ENCODE measurements at regions not wholly inside any gene's neighbourhood (a gene's known extent, or its start where the extent isn't known, plus 50 kb on each side); places are given as distances from the start of the nearest gene placed in this dataset.

GRCh38 chr12:67211494-67211893 lies 57.7 kb upstream of the CAND1 start:
- no peaks in the 10 kb centered on the region for H3K9me3 Mint-ChIP-seq
- no peak for ATAC-seq
- no peaks in the 10 kb centered on the region for H3K36me3 Mint-ChIP-seq
- TF ChIP-seq, protein P1, sequence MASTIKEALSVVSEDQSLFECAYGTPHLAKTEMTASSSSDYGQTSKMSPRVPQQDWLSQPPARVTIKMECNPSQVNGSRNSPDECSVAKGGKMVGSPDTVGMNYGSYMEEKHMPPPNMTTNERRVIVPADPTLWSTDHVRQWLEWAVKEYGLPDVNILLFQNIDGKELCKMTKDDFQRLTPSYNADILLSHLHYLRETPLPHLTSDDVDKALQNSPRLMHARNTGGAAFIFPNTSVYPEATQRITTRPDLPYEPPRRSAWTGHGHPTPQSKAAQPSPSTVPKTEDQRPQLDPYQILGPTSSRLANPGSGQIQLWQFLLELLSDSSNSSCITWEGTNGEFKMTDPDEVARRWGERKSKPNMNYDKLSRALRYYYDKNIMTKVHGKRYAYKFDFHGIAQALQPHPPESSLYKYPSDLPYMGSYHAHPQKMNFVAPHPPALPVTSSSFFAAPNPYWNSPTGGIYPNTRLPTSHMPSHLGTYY (CRISPR knock-in tag; IDR thresholded peaks at IDR 0.05): no peak
- TF ChIP-seq, protein P2, sequence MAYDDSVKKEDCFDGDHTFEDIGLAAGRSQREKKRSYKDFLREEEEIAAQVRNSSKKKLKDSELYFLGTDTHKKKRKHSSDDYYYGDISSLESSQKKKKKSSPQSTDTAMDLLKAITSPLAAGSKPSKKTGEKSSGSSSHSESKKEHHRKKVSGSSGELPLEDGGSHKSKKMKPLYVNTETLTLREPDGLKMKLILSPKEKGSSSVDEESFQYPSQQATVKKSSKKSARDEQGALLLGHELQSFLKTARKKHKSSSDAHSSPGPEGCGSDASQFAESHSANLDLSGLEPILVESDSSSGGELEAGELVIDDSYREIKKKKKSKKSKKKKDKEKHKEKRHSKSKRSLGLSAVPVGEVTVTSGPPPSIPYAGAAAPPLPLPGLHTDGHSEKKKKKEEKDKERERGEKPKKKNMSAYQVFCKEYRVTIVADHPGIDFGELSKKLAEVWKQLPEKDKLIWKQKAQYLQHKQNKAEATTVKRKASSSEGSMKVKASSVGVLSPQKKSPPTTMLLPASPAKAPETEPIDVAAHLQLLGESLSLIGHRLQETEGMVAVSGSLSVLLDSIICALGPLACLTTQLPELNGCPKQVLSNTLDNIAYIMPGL (CRISPR knock-in tag; IDR thresholded peaks at IDR 0.05): no peak
- TF ChIP-seq TCF7 (CRISPR knock-in tag; IDR thresholded peaks at IDR 0.05; ENCODE audit: low read depth): no peak
- no peak for TF ChIP-seq SMAD4 (CRISPR knock-in tag; IDR thresholded peaks at IDR 0.05)
- TF ChIP-seq ZNF121 (CRISPR knock-in tag; IDR thresholded peaks at IDR 0.05): no peak
- TF ChIP-seq, protein P3, sequence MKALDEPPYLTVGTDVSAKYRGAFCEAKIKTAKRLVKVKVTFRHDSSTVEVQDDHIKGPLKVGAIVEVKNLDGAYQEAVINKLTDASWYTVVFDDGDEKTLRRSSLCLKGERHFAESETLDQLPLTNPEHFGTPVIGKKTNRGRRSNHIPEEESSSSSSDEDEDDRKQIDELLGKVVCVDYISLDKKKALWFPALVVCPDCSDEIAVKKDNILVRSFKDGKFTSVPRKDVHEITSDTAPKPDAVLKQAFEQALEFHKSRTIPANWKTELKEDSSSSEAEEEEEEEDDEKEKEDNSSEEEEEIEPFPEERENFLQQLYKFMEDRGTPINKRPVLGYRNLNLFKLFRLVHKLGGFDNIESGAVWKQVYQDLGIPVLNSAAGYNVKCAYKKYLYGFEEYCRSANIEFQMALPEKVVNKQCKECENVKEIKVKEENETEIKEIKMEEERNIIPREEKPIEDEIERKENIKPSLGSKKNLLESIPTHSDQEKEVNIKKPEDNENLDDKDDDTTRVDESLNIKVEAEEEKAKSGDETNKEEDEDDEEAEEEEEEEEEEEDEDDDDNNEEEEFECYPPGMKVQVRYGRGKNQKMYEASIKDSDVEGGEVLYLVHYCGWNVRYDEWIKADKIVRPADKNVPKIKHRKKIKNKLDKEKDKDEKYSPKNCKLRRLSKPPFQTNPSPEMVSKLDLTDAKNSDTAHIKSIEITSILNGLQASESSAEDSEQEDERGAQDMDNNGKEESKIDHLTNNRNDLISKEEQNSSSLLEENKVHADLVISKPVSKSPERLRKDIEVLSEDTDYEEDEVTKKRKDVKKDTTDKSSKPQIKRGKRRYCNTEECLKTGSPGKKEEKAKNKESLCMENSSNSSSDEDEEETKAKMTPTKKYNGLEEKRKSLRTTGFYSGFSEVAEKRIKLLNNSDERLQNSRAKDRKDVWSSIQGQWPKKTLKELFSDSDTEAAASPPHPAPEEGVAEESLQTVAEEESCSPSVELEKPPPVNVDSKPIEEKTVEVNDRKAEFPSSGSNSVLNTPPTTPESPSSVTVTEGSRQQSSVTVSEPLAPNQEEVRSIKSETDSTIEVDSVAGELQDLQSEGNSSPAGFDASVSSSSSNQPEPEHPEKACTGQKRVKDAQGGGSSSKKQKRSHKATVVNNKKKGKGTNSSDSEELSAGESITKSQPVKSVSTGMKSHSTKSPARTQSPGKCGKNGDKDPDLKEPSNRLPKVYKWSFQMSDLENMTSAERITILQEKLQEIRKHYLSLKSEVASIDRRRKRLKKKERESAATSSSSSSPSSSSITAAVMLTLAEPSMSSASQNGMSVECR (CRISPR knock-in tag; IDR thresholded peaks at IDR 0.05; ENCODE audit: borderline replicate concordance): no peak
- TF ChIP-seq ZNF416 (CRISPR knock-in tag; IDR thresholded peaks at IDR 0.05): no peak
- no peak for TF ChIP-seq GTF2I (CRISPR knock-in tag; conservative IDR thresholded peaks at IDR 0.05)
- no peak for TF ChIP-seq ESRRA (CRISPR knock-in tag; IDR thresholded peaks at IDR 0.05; ENCODE audit: borderline replicate concordance)
- no peak for TF ChIP-seq TP53 (CRISPR knock-in tag; IDR thresholded peaks at IDR 0.05)
- TF ChIP-seq IRF1 (CRISPR knock-in tag; IDR thresholded peaks at IDR 0.05): no peak
- TF ChIP-seq PRRX2 (CRISPR knock-in tag; IDR thresholded peaks at IDR 0.05): no peak
- ChIA-PET POLR2A (interaction anchor here (0.6 kb wide), 1 partner anchor 95 kb away, joined by 3 read pairs; no protein-coding TSS in a partner anchor), CTCF (no interaction called here)
- DNase-seq (ENCODE audit: low spot score): no peak
- no peaks in the 10 kb centered on the region for H3K4me1 Mint-ChIP-seq
- no peak overlapping the region for H3K4me3 Mint-ChIP-seq
- no peak overlapping the region for H3K27ac Mint-ChIP-seq
- no peaks in the 10 kb centered on the region for H3K27me3 Mint-ChIP-seq (ENCODE audit: low read depth)

GRCh38 chr12:67217647-67218046 lies 51.5 kb upstream of the CAND1 start:
- DNase-seq (ENCODE audit: low spot score) (no peak), ATAC-seq (no peak)
- H3K4me1 Mint-ChIP-seq: no peaks in the 10 kb centered on the region; the same call in 1 of the 2 replicates
- ChIA-PET CTCF (no interaction called here), POLR2A (no interaction called here)
- no peaks in the 10 kb centered on the region for H3K9me3 Mint-ChIP-seq
- no peak overlapping the region for H3K27ac Mint-ChIP-seq
- TF ChIP-seq, protein P4, sequence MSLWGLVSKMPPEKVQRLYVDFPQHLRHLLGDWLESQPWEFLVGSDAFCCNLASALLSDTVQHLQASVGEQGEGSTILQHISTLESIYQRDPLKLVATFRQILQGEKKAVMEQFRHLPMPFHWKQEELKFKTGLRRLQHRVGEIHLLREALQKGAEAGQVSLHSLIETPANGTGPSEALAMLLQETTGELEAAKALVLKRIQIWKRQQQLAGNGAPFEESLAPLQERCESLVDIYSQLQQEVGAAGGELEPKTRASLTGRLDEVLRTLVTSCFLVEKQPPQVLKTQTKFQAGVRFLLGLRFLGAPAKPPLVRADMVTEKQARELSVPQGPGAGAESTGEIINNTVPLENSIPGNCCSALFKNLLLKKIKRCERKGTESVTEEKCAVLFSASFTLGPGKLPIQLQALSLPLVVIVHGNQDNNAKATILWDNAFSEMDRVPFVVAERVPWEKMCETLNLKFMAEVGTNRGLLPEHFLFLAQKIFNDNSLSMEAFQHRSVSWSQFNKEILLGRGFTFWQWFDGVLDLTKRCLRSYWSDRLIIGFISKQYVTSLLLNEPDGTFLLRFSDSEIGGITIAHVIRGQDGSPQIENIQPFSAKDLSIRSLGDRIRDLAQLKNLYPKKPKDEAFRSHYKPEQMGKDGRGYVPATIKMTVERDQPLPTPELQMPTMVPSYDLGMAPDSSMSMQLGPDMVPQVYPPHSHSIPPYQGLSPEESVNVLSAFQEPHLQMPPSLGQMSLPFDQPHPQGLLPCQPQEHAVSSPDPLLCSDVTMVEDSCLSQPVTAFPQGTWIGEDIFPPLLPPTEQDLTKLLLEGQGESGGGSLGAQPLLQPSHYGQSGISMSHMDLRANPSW (CRISPR knock-in tag; conservative IDR thresholded peaks at IDR 0.05; ENCODE audit: low read depth): no peak
- TF ChIP-seq CREB1 (CRISPR knock-in tag; IDR thresholded peaks at IDR 0.05): no peak
- TF ChIP-seq ZNF423 (CRISPR knock-in tag; IDR thresholded peaks at IDR 0.05): no peak
- no peak for TF ChIP-seq OVOL2 (CRISPR knock-in tag; IDR thresholded peaks at IDR 0.05; ENCODE audit: borderline replicate concordance)
- TF ChIP-seq NFYB (CRISPR knock-in tag; conservative IDR thresholded peaks at IDR 0.05; ENCODE audit: low read depth): no peak
- TF ChIP-seq FOXP1 (CRISPR knock-in tag; IDR thresholded peaks at IDR 0.05; ENCODE audit: borderline replicate concordance): no peak
- no peak for TF ChIP-seq ZNF138 (CRISPR knock-in tag; conservative IDR thresholded peaks at IDR 0.05)
- TF ChIP-seq MAX (CRISPR knock-in tag; IDR thresholded peaks at IDR 0.05): no peak
- no peak for TF ChIP-seq SMAD3 (CRISPR knock-in tag; IDR thresholded peaks at IDR 0.05; ENCODE audit: borderline replicate concordance)
- no peak for TF ChIP-seq ELF4 (CRISPR knock-in tag; IDR thresholded peaks at IDR 0.05; ENCODE audit: low read depth)
- H3K36me3 Mint-ChIP-seq: no peaks in the 10 kb centered on the region
- no peaks in the 10 kb centered on the region for H3K27me3 Mint-ChIP-seq (ENCODE audit: low read depth)
- no peak overlapping the region for H3K4me3 Mint-ChIP-seq
